Jurkat, Clone E6-1 (cell line): ENCODE measurements at regions not wholly inside any gene's neighbourhood (a gene's known extent, or its start where the extent isn't known, plus 50 kb on each side); places are given as distances from the start of the nearest gene placed in this dataset.

ENCODE experiments used
- DNase-seq: peaks from one replicate; pipeline ENCODE4 v3.0.0-alpha.2; 2011; ENCODE audit warnings: low read depth, low spot score
- H3K4me3 ChIP-seq: 2 replicates; pipeline ENCODE4 v1.5.1; 2011; ENCODE audit warnings: mild to moderate bottlenecking, low read length, control low read depth, moderate library complexity

DNA sequence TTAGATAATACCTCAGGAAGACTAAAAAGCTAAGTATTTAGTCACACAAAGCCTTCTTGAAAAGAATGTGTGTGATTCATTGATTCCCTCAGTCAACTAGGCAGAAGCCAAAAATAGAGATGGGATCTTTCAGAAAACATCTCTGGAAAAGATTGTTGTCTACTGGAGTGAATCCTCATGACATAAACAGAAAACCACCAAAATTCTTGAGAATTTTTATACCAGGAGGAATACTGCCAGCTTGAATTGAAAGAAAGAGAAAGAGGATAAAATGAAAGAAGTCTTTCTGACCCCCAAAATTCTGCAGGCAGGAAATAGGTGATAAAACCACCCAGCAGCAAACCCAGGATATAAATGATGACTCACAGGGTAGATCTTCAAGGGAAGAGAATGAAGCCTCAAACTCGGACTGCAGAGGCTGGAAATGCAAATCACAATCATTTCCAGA is 363.1 kb upstream of the PLSCR5 start:
- no peak overlapping the region for H3K4me3 ChIP-seq
- DNase-seq: no peak

- no peak for DNase-seq
- H3K4me3 ChIP-seq: no peak overlapping the region
Measured at GRCh38 chr3:146967783-146968182, 362.6 kb upstream of the PLSCR5 start.

- H3K4me3 ChIP-seq: no peak overlapping the region
- no peak for DNase-seq
Measured at GRCh38 chr3:146966124-146966523, 361.0 kb upstream of the PLSCR5 start.

- DNase-seq: no peak
- no peak overlapping the region for H3K4me3 ChIP-seq
Measured at GRCh38 chr3:146953511-146953981, 348.4 kb upstream of the PLSCR5 start.

DNA sequence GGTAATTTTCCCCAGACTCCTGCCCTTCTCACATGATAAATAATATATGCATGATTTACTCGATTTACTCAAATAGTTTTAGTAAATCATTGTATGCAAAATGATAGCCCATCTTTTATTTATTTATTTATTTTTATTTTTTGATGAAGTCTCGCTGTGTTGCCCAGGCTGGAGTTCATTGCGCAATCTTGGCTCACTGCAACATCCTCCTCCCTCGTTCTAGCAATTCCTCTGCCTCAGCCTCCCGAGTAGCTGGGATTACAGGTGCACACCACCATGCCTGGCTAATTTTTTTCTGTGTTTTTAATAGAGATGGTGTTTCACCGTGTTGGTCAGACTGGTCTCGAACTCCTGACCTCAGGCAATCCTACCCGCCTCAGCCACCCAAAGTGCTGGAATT is 343.8 kb upstream of the PLSCR5 start:
- DNase-seq: no peak
- no peak overlapping the region for H3K4me3 ChIP-seq

- no peak overlapping the region for H3K4me3 ChIP-seq
- no peak for DNase-seq
Measured at GRCh38 chr3:146948186-146948585, 343.0 kb upstream of the PLSCR5 start.

GRCh38 chr3:146929696-146930095 is 324.6 kb upstream of the PLSCR5 start:
- H3K4me3 ChIP-seq: no peak overlapping the region
- no peak for DNase-seq

DNA sequence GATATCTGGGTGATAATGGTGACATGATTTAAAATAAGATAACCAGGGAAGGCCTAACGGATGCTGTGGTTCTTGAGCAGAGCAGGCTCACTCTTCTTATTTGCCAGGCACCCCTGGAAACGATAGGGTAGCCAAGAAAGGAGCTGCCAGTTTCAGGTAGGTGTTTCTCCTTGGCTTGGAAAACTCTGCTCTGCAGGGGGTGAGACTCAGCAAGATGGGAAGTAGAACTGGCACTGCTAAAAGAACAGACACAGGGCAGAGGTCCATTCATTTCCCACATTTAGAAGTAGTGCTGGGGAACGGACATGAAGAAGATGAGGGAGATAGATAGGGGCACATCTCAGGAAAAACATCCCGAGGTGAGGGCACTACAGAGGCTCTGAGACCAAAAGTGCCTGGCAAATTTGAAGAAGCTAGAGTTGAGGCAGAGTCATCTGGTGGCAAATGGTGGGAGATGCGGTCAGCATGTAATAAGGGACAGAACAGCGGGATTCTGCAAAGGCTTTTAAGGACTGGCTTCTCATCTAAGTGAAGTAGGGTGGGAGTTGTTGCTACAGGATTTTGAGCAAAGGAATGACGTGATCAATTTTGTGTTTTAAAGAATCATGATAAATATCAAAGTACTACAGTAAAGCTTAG is 323.4 kb upstream of the PLSCR5 start:
- DNase-seq: no peak
- no peak overlapping the region for H3K4me3 ChIP-seq

- DNase-seq: no peak
Measured at GRCh38 chr3:146921693-146922092, 316.5 kb upstream of the PLSCR5 start.

DNA sequence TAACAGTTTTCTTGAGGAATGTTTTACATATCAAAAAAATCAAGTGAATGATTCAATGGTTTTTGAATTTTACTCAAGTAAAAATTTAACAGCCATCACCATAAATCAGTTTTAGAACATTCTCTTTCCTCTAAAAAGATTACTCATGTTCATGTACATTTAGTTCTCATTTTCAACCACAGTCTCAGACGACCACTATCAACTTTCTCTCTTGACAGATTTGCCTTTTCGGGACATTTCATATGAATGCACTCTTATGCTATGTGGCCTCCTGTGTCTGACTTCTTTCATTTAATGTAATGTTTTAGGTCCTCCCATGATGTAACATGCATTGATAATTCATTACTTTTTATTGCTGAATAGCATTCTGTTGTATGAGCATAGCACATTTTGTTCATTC is 309.3 kb upstream of the PLSCR5 start:
- no peak for DNase-seq

More at GRCh38 chr3:146921693-146922092, 316.5 kb upstream of the PLSCR5 start:
- H3K4me3 ChIP-seq: no peak overlapping the region

DNA sequence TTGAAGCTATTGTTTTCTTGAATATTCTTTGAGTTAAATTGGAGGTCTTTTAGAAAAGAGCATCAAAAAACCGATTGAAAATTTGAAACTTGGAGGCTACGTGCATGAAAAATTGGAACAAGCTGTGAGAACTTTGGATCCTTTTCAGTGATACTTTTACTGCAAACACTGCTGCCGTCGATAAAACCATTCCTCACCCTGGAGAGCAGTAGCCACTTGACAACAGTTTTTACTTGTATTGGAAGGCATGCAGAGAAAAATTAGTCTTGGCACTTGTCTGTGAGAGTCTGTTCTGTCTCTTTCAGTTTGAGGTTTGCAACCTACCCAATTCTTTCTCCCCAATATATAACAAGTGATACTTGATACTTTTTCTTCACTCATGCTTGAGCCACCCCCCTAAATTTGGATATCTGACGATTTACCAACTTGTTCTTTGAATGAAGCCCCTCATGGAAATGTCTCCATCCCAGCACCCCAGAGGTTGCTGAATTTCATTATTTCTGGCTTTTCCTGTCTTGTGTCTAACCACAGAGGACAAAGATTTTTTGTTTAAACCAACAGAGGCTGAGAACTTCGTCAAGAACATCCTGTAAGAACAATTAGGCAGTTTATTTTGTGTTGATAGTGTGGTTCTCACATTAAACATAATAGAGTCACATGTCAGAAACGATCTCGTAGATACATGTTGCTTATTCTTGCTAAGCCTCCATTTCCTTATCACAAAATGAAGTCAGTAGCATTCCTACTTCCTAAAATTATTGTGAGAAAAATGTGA is 307.3 kb upstream of the PLSCR5 start:
- no peak overlapping the region for H3K4me3 ChIP-seq
- DNase-seq: no peak

More for the DNA sequence above, 309.3 kb upstream of the PLSCR5 start:
- no peak overlapping the region for H3K4me3 ChIP-seq

DNA sequence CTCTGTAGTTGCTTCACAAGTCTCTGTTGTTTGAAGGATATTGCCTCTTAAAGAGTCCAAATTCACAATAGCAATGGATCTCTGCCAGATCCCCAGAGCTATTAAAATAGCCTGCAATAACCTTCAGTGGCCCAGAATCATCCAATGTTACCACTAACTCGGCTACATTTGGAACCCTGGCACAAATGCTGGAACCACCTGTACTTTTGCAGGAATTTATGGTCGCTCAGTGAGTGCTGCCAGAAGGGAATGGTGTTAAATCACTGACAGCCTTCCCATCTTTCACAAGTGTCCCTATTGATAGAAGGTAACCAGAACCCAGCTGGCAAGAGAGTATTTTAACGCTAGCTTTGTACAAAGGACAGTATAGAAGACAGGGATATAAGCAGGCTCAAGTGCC is 298.8 kb upstream of the PLSCR5 start:
- DNase-seq: no peak

DNA sequence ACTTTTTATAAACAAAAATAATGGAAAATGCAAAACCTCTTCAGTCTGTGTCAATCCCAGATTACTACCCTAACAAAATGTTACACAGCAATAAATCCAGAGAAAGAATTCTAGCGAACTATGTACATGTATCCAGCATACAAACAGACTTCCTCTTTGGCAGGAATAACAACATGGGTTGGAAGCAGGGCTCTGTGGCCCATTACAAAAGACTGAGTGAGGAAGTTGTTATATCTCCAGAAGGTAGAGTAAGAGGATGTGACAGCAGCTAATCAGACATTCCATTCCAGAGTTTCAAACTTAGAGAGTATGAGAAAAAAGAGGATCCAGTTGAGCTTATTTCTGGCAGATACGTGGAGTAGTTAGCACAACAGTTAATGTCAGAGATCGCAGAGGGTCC is 294.0 kb upstream of the PLSCR5 start:
- DNase-seq: no peak
- no peak overlapping the region for H3K4me3 ChIP-seq

More for the DNA sequence above, 298.8 kb upstream of the PLSCR5 start:
- H3K4me3 ChIP-seq: no peak overlapping the region

- DNase-seq: no peak
Measured at GRCh38 chr3:146896711-146897110, 291.6 kb upstream of the PLSCR5 start.

GRCh38 chr3:146895026-146895749 is 290.0 kb upstream of the PLSCR5 start:
- no peak overlapping the region for H3K4me3 ChIP-seq
- DNase-seq: no peak

More at GRCh38 chr3:146896711-146897110, 291.6 kb upstream of the PLSCR5 start:
- no peak overlapping the region for H3K4me3 ChIP-seq

DNA sequence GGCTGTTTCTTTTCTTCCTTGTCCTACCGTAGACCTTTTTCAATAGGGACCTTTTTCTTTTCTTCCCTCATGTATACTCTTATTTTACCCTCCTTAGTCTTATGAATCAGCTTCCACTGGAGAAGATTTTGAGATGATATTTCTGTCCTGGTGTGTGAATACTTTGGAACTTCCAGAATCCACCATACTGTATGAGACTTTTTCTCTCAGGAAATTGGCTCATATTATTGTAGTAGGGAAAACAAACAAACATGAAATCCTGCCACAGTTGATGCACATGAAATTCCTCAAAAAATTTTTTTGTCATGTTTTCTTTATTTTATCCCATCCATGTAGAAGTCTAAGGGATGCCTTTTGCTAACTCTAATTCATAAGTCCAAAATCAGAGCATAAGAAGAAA is 289.3 kb upstream of the PLSCR5 start:
- no peak for DNase-seq
- no peak overlapping the region for H3K4me3 ChIP-seq

- DNase-seq: no peak
- no peak overlapping the region for H3K4me3 ChIP-seq
Measured at GRCh38 chr3:146892041-146892440, 286.9 kb upstream of the PLSCR5 start.

DNA sequence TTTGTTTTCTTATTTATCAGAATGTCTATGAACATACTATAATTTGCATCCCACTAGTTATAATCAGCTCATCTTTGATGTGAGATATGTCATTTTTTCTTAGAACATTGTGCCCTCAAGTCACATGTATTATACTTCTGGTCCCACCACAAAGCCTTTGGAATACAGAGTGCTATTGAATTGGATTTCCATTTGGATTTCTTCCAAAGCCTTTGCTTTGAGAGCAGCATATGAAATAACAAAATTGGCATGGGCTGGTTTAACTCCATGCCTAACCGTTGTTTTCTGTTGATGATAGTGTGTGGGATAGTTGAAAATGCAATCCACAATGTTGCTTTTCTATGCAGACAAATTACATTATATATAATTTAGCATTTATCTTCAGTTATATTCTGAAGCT is 284.5 kb upstream of the PLSCR5 start:
- no peak overlapping the region for H3K4me3 ChIP-seq
- DNase-seq: no peak

DNA sequence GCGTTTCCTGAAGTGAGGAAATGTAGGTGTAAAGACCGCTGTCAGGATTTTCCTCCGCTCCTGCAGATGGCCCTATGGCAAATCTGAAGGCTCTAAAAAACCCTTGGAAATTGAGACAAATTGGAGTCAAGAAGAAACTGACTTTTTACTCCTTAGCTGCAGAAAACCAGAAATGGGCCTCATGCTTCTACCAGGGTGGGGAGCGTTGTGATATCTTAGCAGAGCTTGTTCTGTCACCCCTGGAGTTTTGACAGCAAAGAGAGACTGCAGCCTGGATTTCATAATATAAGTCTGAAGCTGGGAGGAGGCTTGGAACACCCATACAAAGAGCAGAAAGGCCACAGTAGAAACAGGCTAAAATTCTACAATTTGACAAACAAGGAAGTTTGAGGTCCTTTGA is 283.0 kb upstream of the PLSCR5 start:
- no peak overlapping the region for H3K4me3 ChIP-seq
- no peak for DNase-seq

DNA sequence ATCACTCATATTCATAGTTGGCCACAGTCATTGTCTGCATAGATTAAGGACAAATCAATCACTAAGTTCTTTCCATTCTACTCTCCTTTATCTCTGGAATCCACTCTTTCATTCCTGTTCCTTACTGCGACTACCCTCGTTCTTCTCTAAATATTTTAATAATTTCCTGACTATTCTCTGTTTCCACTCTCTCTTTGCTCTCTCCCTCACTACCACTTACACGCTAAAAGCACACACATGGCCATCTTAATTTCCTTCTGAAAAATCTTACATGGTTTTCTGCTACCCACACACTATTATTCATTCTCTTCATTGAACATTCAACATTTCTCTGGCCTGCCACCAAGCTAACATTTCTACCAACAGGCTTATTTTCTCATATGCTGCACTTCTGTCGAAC is 279.6 kb upstream of the PLSCR5 start:
- H3K4me3 ChIP-seq: no peak overlapping the region
- no peak for DNase-seq
